HEK293T (cell line): ENCODE measurements at regions not wholly inside any gene's neighbourhood (a gene's known extent, or its start where the extent isn't known, plus 50 kb on each side); places are given as distances from the start of the nearest gene placed in this dataset.

Source experiments
- ARNT ChIP-seq: fragments of 450-650 bp; IDR thresholded peaks from 2 replicates; pipeline ENCODE4 v1.6.1; 2017; ENCODE audit warnings: mild to moderate bottlenecking
- BHLHE40 ChIP-seq: fragments of 450-650 bp; IDR thresholded peaks from 2 replicates; pipeline ENCODE4 v1.6.1; 2016; ENCODE audit warnings: mild to moderate bottlenecking, moderate library complexity, borderline replicate concordance
- CTBP1 ChIP-seq: fragments of 450-650 bp; IDR thresholded peaks from 2 replicates; pipeline ENCODE4 v1.6.1; 2016; ENCODE audit warnings: borderline replicate concordance
- ELF4 ChIP-seq: fragments of 450-650 bp; IDR thresholded peaks from 2 replicates; pipeline ENCODE4 v1.6.1; 2017; ENCODE audit warnings: antibody characterized with exemption
- FOXA1 ChIP-seq: fragments of 450-650 bp; IDR thresholded peaks from 2 replicates; pipeline ENCODE4 v1.6.1; 2016; ENCODE audit warnings: mild to moderate bottlenecking
- FOXM1 ChIP-seq: fragments of 450-650 bp; IDR thresholded peaks from 2 replicates; pipeline ENCODE4 v1.6.1; 2017; ENCODE audit warnings: mild to moderate bottlenecking, borderline replicate concordance
- HDGF ChIP-seq: fragments of 450-650 bp; IDR thresholded peaks from 2 replicates; pipeline ENCODE4 v1.6.1; 2017; ENCODE audit warnings: antibody characterized with exemption, borderline replicate concordance
- L3MBTL2 ChIP-seq: fragments of 450-650 bp; conservative IDR thresholded peaks from 2 replicates; pipeline ENCODE4 v1.6.1; 2016; ENCODE audit warnings: mild to moderate bottlenecking
- NFRKB ChIP-seq: fragments of 450-650 bp; IDR thresholded peaks from 2 replicates; pipeline ENCODE4 v1.6.1; 2016; ENCODE audit warnings: mild to moderate bottlenecking, moderate library complexity
- SP1 ChIP-seq: fragments of 450-650 bp; IDR thresholded peaks from 2 replicates; pipeline ENCODE4 v1.6.1; 2017
- SUZ12 ChIP-seq: fragments of 450-650 bp; IDR thresholded peaks from 2 replicates; pipeline ENCODE4 v1.6.1; 2016; ENCODE audit warnings: mild to moderate bottlenecking
- TARDBP ChIP-seq: fragments of 450-650 bp; IDR thresholded peaks from 2 replicates; pipeline ENCODE4 v1.6.1; 2016
- ZNF384 ChIP-seq: fragments of 450-650 bp; IDR thresholded peaks from 2 replicates; pipeline ENCODE4 v1.6.1; 2016

DNA sequence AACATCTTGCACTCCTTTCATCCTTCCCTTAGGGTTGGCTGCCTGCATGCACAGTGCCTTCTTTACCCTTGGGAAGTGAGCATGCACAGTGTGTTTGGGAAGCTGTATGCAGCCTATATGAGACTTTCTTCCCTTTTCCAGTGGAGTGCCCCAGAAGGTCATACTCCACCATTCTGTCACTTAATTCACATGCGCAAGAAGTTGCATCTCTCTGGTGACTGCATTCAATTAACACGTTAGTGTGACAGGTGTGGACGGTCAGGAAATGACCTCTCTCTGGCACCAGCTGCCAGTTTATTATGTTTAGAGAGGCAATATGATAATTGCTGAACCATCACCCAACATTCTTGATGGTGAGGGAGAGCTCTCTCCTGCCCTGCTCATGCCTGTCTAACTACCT is 770.0 kb downstream of the FLRT2 start:
- TF ChIP-seq HDGF (no peak), TARDBP (no peak), FOXA1 (no peak), FOXM1 (no peak), ARNT (no peak), L3MBTL2 (no peak), ZNF384 (no peak), SP1 (no peak), BHLHE40 (no peak), NFRKB (no peak), SUZ12 (no peak), ELF4 (no peak), CTBP1 (no peak)
